Loucy (cell line): ENCODE measurements at regions not wholly inside any gene's neighbourhood (a gene's known extent, or its start where the extent isn't known, plus 50 kb on each side); places are given as distances from the start of the nearest gene placed in this dataset.

Experiments used
- CTCF ChIP-seq: fragments of 200-600 bp; sonication (generic); conservative IDR thresholded peaks from 2 replicates; pipeline ENCODE4 v1.5.1; 2014; ENCODE audit warnings: mild to moderate bottlenecking, antibody characterized with exemption, low read length
- EZH2phosphoT487 ChIP-seq: fragments of 200-600 bp; IDR thresholded peaks from 2 replicates; pipeline ENCODE4 v1.6.1; 2018; ENCODE audit warnings: antibody characterized with exemption, mild to moderate bottlenecking, moderate library complexity, borderline replicate concordance

DNA sequence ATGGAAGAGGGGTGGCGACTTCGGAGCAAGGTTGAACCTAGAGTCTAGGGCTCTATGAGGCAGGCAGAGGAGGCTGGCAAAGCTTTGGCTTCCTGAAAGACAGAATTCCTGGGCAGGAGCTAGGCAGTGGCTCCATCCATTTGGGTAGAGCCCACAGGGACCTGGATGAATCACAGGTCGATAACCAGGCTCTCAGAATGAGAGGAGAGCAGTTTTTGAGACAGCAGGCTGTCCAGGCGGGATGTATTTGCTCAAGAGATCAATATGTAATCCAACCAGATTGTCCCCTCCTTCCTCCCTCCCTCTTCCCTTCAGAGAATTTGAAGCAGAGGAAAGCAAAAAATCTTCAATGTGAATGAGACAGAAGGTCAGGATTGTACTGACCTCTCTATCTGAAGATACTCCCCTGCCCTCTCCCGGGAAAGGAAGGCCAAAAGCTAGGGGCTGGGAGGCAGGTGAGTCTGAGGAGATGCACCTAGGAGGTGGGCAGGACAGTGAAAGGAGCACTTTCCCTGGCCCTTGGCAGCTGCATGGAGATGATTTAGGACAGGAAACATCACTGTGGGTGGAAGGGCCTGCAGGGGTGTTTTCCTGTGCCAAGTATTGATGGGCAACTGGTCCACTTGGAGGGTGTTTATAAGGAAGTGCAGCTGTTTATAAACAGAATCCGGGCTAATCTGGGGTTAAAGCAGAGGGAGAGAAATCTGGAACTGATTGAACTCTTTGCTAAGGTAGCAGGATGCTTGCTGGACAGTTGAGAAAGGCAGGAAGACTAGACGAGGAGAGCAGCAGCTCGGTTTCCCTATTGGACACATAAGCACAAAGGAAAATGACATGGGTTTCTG lies 212.4 kb upstream of the LRFN2 start:
- TF ChIP-seq CTCF: no peak
- no peak for TF ChIP-seq EZH2phosphoT487
